ENCODE measurements at regions not wholly inside any gene's neighbourhood (a gene's known extent, or its start where the extent isn't known, plus 50 kb on each side); places are given as distances from the start of the nearest gene placed in this dataset.

GRCh38 chr7:89401099-89401498 lies 605.6 kb upstream of the TEX47 start:
- intact Hi-C loops (cut with DNase I; ENCODE audit: low total_unique reads), result no loop called here
- H3K4me1 ChIP-seq, result no peaks in the 10 kb centered on the region
- H3K27me3 ChIP-seq, result no peaks in the 10 kb centered on the region
- no peak for DNase-seq (ENCODE audit: low spot score in 2 of 2)
- H3K36me3 ChIP-seq, result no peaks in the 10 kb centered on the region
- no peak for TF ChIP-seq POLR2A (IDR thresholded peaks at IDR 0.05)
- TF ChIP-seq CTCF (IDR thresholded peaks at IDR 0.05), result no peak
- TF ChIP-seq POLR2AphosphoS5 (IDR thresholded peaks at IDR 0.05), result no peak
- no peak overlapping the region for H3K4me3 ChIP-seq
- peak overlapping the region in 1 of 2 donors; percentile 33 for H3K27ac ChIP-seq
- peaks cover 0 to 2% of the 10 kb centered on the region in 2 donors for H3K9me3 ChIP-seq

- intact Hi-C loops (cut with DNase I; ENCODE audit: low total_unique reads), result no loop called here
- no peak for TF ChIP-seq CTCF (IDR thresholded peaks at IDR 0.05)
- TF ChIP-seq POLR2A (IDR thresholded peaks at IDR 0.05), result no peak
- TF ChIP-seq POLR2AphosphoS5 (IDR thresholded peaks at IDR 0.05), result no peak
- no peak for DNase-seq (ENCODE audit: low spot score in 2 of 2)
- H3K4me1 ChIP-seq, result no peaks in the 10 kb centered on the region
- H3K36me3 ChIP-seq, result no peaks in the 10 kb centered on the region
- H3K27me3 ChIP-seq, result no peaks in the 10 kb centered on the region
- no peak overlapping the region for H3K27ac ChIP-seq
- H3K4me3 ChIP-seq, result no peak overlapping the region
- peaks cover 0 to 2% of the 10 kb centered on the region in 2 donors for H3K9me3 ChIP-seq
These were observed 606.2 kb upstream of the TEX47 start for GRCh38 chr7:89401690-89402089.

- Histone ChIP-seq H3K4me1 (no peaks in the 10 kb centered on the region), H3K27me3 (no peaks in the 10 kb centered on the region), H3K9me3 (no peaks in the 10 kb centered on the region), H3K4me3 (no peak overlapping the region), H3K36me3 (no peaks in the 10 kb centered on the region), H3K27ac (no peak overlapping the region)
- DNase-seq (ENCODE audit: low spot score in 2 of 2), result no peak
- TF ChIP-seq POLR2AphosphoS5 (IDR thresholded peaks at IDR 0.05), result no peak
- no peak for TF ChIP-seq CTCF (IDR thresholded peaks at IDR 0.05)
- TF ChIP-seq POLR2A (IDR thresholded peaks at IDR 0.05), result no peak
- intact Hi-C loops (cut with DNase I; ENCODE audit: low total_unique reads), result loop anchor here (5.0 kb wide), 1 partner anchor 625 kb away; no protein-coding TSS in a partner anchor
These were observed 656.4 kb upstream of the TEX47 start for GRCh38 chr7:89451911-89452310.

- no peaks in the 10 kb centered on the region for H3K4me1 ChIP-seq
- no peaks in the 10 kb centered on the region for H3K9me3 ChIP-seq
- H3K36me3 ChIP-seq, result no peaks in the 10 kb centered on the region
- no peak for DNase-seq (ENCODE audit: low spot score in 2 of 2)
- TF ChIP-seq CTCF (IDR thresholded peaks at IDR 0.05) (no peak), POLR2AphosphoS5 (IDR thresholded peaks at IDR 0.05) (no peak), POLR2A (IDR thresholded peaks at IDR 0.05) (no peak)
- H3K27ac ChIP-seq, result no peak overlapping the region
- intact Hi-C loops (cut with DNase I; ENCODE audit: low total_unique reads), result no loop called here
- H3K27me3 ChIP-seq, result no peaks in the 10 kb centered on the region
- no peak overlapping the region for H3K4me3 ChIP-seq
These were observed 661.0 kb upstream of the TEX47 start for GRCh38 chr7:89456556-89456955.

GRCh38 chr7:89458114-89458513 lies 662.6 kb upstream of the TEX47 start:
- Histone ChIP-seq H3K4me1 (no peaks in the 10 kb centered on the region), H3K4me3 (no peak overlapping the region), H3K27me3 (no peaks in the 10 kb centered on the region), H3K9me3 (no peaks in the 10 kb centered on the region), H3K36me3 (no peaks in the 10 kb centered on the region), H3K27ac (no peak overlapping the region)
- TF ChIP-seq POLR2AphosphoS5 (IDR thresholded peaks at IDR 0.05), result no peak
- no peak for TF ChIP-seq POLR2A (IDR thresholded peaks at IDR 0.05)
- no peak for TF ChIP-seq CTCF (IDR thresholded peaks at IDR 0.05)
- DNase-seq (ENCODE audit: low spot score in 2 of 2), result no peak
- intact Hi-C loops (cut with DNase I; ENCODE audit: low total_unique reads), result no loop called here

Measured in breast epithelium (tissue), 4 donors.